ENCODE measurements at regions not wholly inside any gene's neighbourhood (a gene's known extent, or its start where the extent isn't known, plus 50 kb on each side); places are given as distances from the start of the nearest gene placed in this dataset.

- no peak overlapping the region for H3K4me3 ChIP-seq (ENCODE audit: low read depth, low read length)
- TF ChIP-seq CTCF (IDR thresholded peaks at IDR 0.05; ENCODE audit: insufficient read depth, low read depth, low read length): no peak
- DNase-seq (ENCODE audit: low read depth): no peak
These were observed 200.8 kb upstream of the SLC35G4 start for GRCh38 chr18:11408555-11409065.

- no peak for TF ChIP-seq CTCF (IDR thresholded peaks at IDR 0.05; ENCODE audit: insufficient read depth, low read depth, low read length)
- no peak overlapping the region for H3K4me3 ChIP-seq (ENCODE audit: low read depth, low read length)
- DNase-seq (ENCODE audit: low read depth): no peak
These were observed 201.5 kb upstream of the SLC35G4 start for GRCh38 chr18:11407940-11408339.

- TF ChIP-seq CTCF (IDR thresholded peaks at IDR 0.05; ENCODE audit: insufficient read depth, low read depth, low read length): no peak
- no peak overlapping the region for H3K4me3 ChIP-seq (ENCODE audit: low read depth, low read length)
- DNase-seq (ENCODE audit: low read depth): no peak
These were observed 203.6 kb upstream of the SLC35G4 start for GRCh38 chr18:11405804-11406203.

- no peak for DNase-seq (ENCODE audit: low read depth)
- H3K4me3 ChIP-seq (ENCODE audit: low read depth, low read length): no peak overlapping the region
- no peak for TF ChIP-seq CTCF (IDR thresholded peaks at IDR 0.05; ENCODE audit: insufficient read depth, low read depth, low read length)
These were observed 208.7 kb upstream of the SLC35G4 start for GRCh38 chr18:11400703-11401102.

GRCh38 chr18:11398625-11399024, 210.8 kb upstream of the SLC35G4 start:
- DNase-seq (ENCODE audit: low read depth): no peak
- H3K4me3 ChIP-seq (ENCODE audit: low read depth, low read length): no peak overlapping the region
- TF ChIP-seq CTCF (IDR thresholded peaks at IDR 0.05; ENCODE audit: insufficient read depth, low read depth, low read length): no peak

- DNase-seq (ENCODE audit: low read depth): no peak
- no peak for TF ChIP-seq CTCF (IDR thresholded peaks at IDR 0.05; ENCODE audit: insufficient read depth, low read depth, low read length)
- no peak overlapping the region for H3K4me3 ChIP-seq (ENCODE audit: low read depth, low read length)
These were observed 216.2 kb upstream of the SLC35G4 start for GRCh38 chr18:11392980-11393885.

Data from fibroblast of villous mesenchyme (primary cell).